ENCODE measurements at regions not wholly inside any gene's neighbourhood (a gene's known extent, or its start where the extent isn't known, plus 50 kb on each side); places are given as distances from the start of the nearest gene placed in this dataset.
"Not testable (repeated sequence)": the region's sequence is repeated elsewhere in the genome, so short reads cannot be mapped to it uniquely, and the experiment has no call there.

DNA sequence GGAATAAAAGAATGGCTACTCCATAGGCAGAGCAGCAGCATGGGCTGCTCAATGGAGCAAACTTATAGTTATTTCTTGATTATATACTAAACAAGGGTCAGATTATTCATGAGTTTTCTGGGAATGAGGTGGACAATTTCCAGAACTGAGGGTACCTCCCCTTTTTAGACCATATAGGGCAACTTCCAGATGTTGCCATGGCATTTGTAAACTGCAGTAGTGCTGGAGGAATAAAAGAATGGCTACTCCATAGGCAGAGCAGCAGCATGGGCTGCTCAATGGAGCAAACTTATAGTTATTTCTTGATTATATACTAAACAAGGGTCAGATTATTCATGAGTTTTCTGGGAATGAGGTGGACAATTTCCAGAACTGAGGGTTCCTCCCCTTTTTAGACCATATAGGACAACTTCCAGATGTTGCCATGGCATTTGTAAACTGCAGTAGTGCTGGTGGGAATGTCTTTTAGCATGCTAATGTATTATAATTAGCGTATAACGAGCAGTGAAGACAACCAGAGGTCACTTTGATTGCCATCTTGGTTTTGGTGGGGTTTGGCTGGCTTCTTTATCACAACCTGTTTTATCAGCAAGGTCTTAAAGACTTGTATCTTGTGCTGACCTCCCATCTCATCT, 364.6 kb upstream of the RGS6 start:
- H3K79me2 ChIP-seq (ENCODE audit: control insufficient read depth, insufficient read depth, low read length); H3K27ac ChIP-seq (ENCODE audit: extremely low read depth, low read depth, low read length); H3K9ac ChIP-seq (ENCODE audit: insufficient read depth in 1 of 2, low read depth in 2 of 2, low read length in 2 of 2); H2AFZ ChIP-seq (ENCODE audit: low read depth, low read length); FAIRE-seq; H3K4me2 ChIP-seq (ENCODE audit: insufficient read depth, low read length); H3K4me1 ChIP-seq (replicated peaks in 1 of 2; ENCODE audit: control insufficient read depth in 2 of 2, insufficient read depth in 2 of 2, low read length in 2 of 2); ATAC-seq; H3K9me3 ChIP-seq (replicated peaks; ENCODE audit: control insufficient read depth, insufficient read depth, low read depth, low read length); H3K27me3 ChIP-seq (ENCODE audit: control insufficient read depth in 2 of 2, insufficient read depth in 2 of 2, low read length in 2 of 2); BruUV-seq (replicated peaks); H4K20me1 ChIP-seq (replicated peaks; ENCODE audit: control insufficient read depth, insufficient read depth, low read length); DNase-seq (ENCODE audit: extremely low read depth in 1 of 4, low spot score in 3 of 4); CTCF ChIA-PET (ENCODE audit: low intra/inter-chr PET ratio); intact Hi-C loops (cut with micrococcal nuclease); H3K4me3 ChIP-seq; H3K9me1 ChIP-seq (ENCODE audit: control insufficient read depth, insufficient read depth, low read length); H3K36me3 ChIP-seq (ENCODE audit: control insufficient read depth, insufficient read depth, low read length); POLR2A ChIA-PET; in situ Hi-C loops (cut with MboI): not testable (repeated sequence)
- TF ChIP-seq RFX1 (IDR thresholded peaks at IDR 0.05), result peak; percentile 64
- peak in 1 of 2 experiments; percentile 83; a peak in 1 of 4 replicates for TF ChIP-seq SRF (CRISPR knock-in tag; IDR thresholded peaks at IDR 0.05)
- WGBS (ENCODE audit: insufficient coverage, low coverage, missing lambda C conversion rate), result 50% methylated on average over 1 of the region's 2 CpGs

DNA sequence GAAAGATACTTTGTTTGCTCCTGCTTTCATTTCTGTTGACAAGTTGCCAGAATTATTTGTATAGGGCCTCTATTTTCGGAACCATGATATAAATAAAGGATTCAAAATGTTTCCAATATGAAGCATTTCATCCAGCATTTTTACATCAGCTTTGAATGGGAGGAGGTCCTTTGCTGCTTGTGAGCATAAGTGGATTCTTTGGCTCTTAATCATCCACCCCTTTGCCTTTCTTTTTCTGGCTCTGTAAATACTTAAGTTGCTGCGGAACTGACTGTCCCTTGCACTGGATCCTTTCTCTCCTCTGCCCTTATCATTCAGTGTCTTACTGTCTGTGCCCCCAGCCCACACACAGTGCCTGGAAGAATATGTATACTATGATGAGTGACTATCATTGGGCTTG, 357.3 kb upstream of the RGS6 start:
- WGBS (ENCODE audit: insufficient coverage, low coverage, missing lambda C conversion rate), result 58% methylated on average over 1 of the region's 2 CpGs
- H2AFZ ChIP-seq (ENCODE audit: low read depth, low read length), result no peak overlapping the region
- FAIRE-seq (peak; percentile 26), ATAC-seq (no peak), DNase-seq (ENCODE audit: extremely low read depth in 1 of 4, low spot score in 3 of 4) (no peak)
- H3K9ac ChIP-seq (ENCODE audit: insufficient read depth in 1 of 2, low read depth in 2 of 2, low read length in 2 of 2), result no peak overlapping the region
- H4K20me1 ChIP-seq (replicated peaks; ENCODE audit: control insufficient read depth, insufficient read depth, low read length), result no peaks in the 10 kb centered on the region
- no peaks in the 10 kb centered on the region for H3K27me3 ChIP-seq (ENCODE audit: control insufficient read depth in 2 of 2, insufficient read depth in 2 of 2, low read length in 2 of 2)
- H3K4me2 ChIP-seq (ENCODE audit: insufficient read depth, low read length), result no peak overlapping the region
- in situ Hi-C loops (cut with MboI), result no loop called here
- no peaks in the 10 kb centered on the region; a peak in 1 of 5 replicates for H3K4me1 ChIP-seq (replicated peaks in 1 of 2; ENCODE audit: control insufficient read depth in 2 of 2, insufficient read depth in 2 of 2, low read length in 2 of 2)
- no peaks in the 10 kb centered on the region for H3K79me2 ChIP-seq (ENCODE audit: control insufficient read depth, insufficient read depth, low read length)
- H3K4me3 ChIP-seq, result no peak overlapping the region
- BruUV-seq (replicated peaks), result no TSS peak
- H3K9me3 ChIP-seq (replicated peaks; ENCODE audit: control insufficient read depth, insufficient read depth, low read depth, low read length), result no peaks in the 10 kb centered on the region
- ChIA-PET CTCF (ENCODE audit: low intra/inter-chr PET ratio) (no interaction called here), POLR2A (no interaction called here)
- intact Hi-C loops (cut with micrococcal nuclease), result no loop called here
- TF ChIP-seq, protein P1, sequence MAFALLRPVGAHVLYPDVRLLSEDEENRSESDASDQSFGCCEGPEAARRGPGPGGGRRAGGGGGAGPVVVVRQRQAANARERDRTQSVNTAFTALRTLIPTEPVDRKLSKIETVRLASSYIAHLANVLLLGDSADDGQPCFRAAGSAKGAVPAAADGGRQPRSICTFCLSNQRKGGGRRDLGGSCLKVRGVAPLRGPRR (CRISPR knock-in tag; IDR thresholded peaks at IDR 0.05), result no peak
- no peak for TF ChIP-seq ARID2 (IDR thresholded peaks at IDR 0.05)
- no peak for TF ChIP-seq SAFB2 (IDR thresholded peaks at IDR 0.05; ENCODE audit: borderline replicate concordance, low read depth, low read length, severe bottlenecking)
- TF ChIP-seq, protein P2, sequence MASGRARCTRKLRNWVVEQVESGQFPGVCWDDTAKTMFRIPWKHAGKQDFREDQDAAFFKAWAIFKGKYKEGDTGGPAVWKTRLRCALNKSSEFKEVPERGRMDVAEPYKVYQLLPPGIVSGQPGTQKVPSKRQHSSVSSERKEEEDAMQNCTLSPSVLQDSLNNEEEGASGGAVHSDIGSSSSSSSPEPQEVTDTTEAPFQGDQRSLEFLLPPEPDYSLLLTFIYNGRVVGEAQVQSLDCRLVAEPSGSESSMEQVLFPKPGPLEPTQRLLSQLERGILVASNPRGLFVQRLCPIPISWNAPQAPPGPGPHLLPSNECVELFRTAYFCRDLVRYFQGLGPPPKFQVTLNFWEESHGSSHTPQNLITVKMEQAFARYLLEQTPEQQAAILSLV (tag; IDR thresholded peaks at IDR 0.05), result no peak
- TF ChIP-seq, protein P3, sequence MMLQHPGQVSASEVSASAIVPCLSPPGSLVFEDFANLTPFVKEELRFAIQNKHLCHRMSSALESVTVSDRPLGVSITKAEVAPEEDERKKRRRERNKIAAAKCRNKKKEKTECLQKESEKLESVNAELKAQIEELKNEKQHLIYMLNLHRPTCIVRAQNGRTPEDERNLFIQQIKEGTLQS (IDR thresholded peaks at IDR 0.05), result no peak
- TF ChIP-seq, protein P3 (CRISPR knock-in tag; conservative IDR thresholded peaks at IDR 0.05), result no peak
- TF ChIP-seq BACH1 (tag; IDR thresholded peaks at IDR 0.05), result no peak
- TF ChIP-seq RFX5 (IDR thresholded peaks at IDR 0.05; ENCODE audit: low read depth, low read length), result no peak
- no peak for TF ChIP-seq MXI1 (IDR thresholded peaks at IDR 0.05; ENCODE audit: low read depth, low read length)
- TF ChIP-seq TFAM (CRISPR knock-in tag; conservative IDR thresholded peaks at IDR 0.05), result no peak
- no peak for TF ChIP-seq ZNF717 (CRISPR knock-in tag; IDR thresholded peaks at IDR 0.05)
- TF ChIP-seq ZNF347 (CRISPR knock-in tag; IDR thresholded peaks at IDR 0.05; ENCODE audit: low read depth), result no peak
- TF ChIP-seq ZNF143 (CRISPR knock-in tag; IDR thresholded peaks at IDR 0.05), result no peak
- H3K27ac ChIP-seq (ENCODE audit: extremely low read depth, low read depth, low read length), result no peak overlapping the region
- H3K36me3 ChIP-seq (ENCODE audit: control insufficient read depth, insufficient read depth, low read length), result no peaks in the 10 kb centered on the region
- no peaks in the 10 kb centered on the region for H3K9me1 ChIP-seq (ENCODE audit: control insufficient read depth, insufficient read depth, low read length)

Data from K562 (cell line).